ENCODE measurements at regions not wholly inside any gene's neighbourhood (a gene's known extent, or its start where the extent isn't known, plus 50 kb on each side); places are given as distances from the start of the nearest gene placed in this dataset.
"Not testable (repeated sequence)": the region's sequence is repeated elsewhere in the genome, so short reads cannot be mapped to it uniquely, and the experiment has no call there.

DNA sequence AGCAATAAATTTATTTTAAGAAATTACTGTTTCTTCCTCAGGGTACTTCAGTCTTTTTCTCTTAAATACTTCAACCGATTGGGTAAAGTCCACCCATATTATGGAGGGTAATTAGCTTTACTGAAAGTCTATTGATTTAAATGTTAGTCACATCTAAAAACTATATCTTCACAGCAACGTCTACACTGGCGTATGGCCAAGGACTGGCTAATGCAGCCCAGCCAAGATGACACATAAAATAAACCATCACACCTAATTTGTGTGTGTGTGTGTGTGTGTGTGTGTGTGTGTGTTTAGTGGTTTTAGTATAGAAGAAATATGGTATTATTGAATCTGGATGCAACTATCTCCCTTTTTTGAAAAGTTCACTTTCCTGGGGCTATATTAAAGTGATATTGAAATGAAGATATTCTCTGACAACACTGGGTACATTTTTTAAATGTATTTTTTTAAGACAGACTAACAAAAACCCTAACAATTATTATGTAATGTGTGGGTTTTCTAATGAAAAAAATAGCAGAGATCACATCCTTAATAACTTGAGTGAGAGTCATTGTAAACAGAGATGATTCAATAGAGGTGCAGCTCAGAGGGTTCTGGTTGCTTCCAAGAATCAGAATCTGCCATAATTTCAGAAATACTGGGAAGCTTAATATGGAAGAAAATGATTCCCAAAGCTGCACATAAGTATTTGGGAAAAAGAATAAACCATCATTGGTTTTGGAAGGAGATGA is 584.2 kb upstream of the MBL2 start:
- H3K4me3 ChIP-seq (ENCODE audit: low read depth, low read length) = no peak overlapping the region
- TF ChIP-seq, protein P1, sequence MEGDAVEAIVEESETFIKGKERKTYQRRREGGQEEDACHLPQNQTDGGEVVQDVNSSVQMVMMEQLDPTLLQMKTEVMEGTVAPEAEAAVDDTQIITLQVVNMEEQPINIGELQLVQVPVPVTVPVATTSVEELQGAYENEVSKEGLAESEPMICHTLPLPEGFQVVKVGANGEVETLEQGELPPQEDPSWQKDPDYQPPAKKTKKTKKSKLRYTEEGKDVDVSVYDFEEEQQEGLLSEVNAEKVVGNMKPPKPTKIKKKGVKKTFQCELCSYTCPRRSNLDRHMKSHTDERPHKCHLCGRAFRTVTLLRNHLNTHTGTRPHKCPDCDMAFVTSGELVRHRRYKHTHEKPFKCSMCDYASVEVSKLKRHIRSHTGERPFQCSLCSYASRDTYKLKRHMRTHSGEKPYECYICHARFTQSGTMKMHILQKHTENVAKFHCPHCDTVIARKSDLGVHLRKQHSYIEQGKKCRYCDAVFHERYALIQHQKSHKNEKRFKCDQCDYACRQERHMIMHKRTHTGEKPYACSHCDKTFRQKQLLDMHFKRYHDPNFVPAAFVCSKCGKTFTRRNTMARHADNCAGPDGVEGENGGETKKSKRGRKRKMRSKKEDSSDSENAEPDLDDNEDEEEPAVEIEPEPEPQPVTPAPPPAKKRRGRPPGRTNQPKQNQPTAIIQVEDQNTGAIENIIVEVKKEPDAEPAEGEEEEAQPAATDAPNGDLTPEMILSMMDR (IDR thresholded peaks at IDR 0.05; ENCODE audit: low read depth, low read length, missing control alignments) = no peak
- no peak for DNase-seq (ENCODE audit: low read depth)

DNA sequence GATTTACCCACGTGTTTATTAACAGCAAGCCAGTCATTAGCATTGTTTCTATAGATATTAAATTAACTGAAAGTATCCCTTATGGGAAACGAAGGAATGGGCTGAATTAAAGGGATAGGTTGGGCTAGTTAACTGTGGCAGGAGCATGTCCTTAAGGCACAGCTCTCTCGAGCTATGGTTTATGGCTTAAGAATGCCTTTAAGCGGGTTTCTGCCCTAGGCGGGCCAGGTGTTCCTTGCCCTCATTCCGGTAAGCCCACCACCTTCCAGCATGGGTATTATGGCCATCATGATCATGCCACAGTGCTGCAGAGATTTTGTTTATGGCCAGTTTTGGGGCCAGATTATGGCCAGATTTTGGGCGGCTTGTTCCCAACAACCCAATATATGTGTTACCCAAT is 569.9 kb upstream of the MBL2 start:
- DNase-seq (ENCODE audit: low read depth); H3K4me3 ChIP-seq (ENCODE audit: low read depth, low read length): not testable (repeated sequence)

- not testable (repeated sequence) for DNase-seq (ENCODE audit: low read depth); H3K4me3 ChIP-seq (ENCODE audit: low read depth, low read length)
Observed at GRCh38 chr10:53338199-53338598, 565.6 kb upstream of the MBL2 start.

GRCh38 chr10:53335803-53336422 is 563.3 kb upstream of the MBL2 start:
- DNase-seq (ENCODE audit: low read depth); H3K4me3 ChIP-seq (ENCODE audit: low read depth, low read length): not testable (repeated sequence)

GRCh38 chr10:53331460-53331859 is 558.9 kb upstream of the MBL2 start:
- H3K4me3 ChIP-seq (ENCODE audit: low read depth, low read length) = no peak overlapping the region
- TF ChIP-seq, protein P1 (IDR thresholded peaks at IDR 0.05; ENCODE audit: low read depth, low read length, missing control alignments) = no peak
- DNase-seq (ENCODE audit: low read depth) = no peak

- H3K4me3 ChIP-seq (ENCODE audit: low read depth, low read length); DNase-seq (ENCODE audit: low read depth): not testable (repeated sequence)
Observed at GRCh38 chr10:53326401-53327305, 554.1 kb upstream of the MBL2 start.

DNA sequence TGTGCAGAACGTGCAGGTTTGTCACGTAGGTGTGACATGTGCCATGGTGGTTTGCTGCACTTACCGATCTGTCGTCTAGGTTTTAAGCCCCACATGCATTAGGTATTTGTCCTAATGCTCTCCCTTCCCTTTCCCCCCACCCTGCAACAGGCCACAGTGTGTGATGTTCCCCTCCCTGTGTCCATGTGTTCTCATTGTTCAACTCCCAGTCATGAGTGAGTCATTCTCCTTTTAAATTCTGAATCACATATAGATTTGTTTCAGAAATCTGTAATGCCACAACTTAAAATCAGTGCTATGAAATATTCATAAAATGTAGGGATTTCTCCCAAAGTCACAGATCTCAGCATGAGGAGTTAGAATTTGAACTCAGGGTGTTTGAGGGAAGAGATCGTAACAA is 552.5 kb upstream of the MBL2 start:
- DNase-seq (ENCODE audit: low read depth) = no peak
- TF ChIP-seq, protein P1 (IDR thresholded peaks at IDR 0.05; ENCODE audit: low read depth, low read length, missing control alignments) = no peak
- H3K4me3 ChIP-seq (ENCODE audit: low read depth, low read length) = no peak overlapping the region

- no peak for DNase-seq (ENCODE audit: low read depth)
- TF ChIP-seq, protein P1 (IDR thresholded peaks at IDR 0.05; ENCODE audit: low read depth, low read length, missing control alignments) = no peak
- no peak overlapping the region for H3K4me3 ChIP-seq (ENCODE audit: low read depth, low read length)
Observed at GRCh38 chr10:53315709-53316108, 543.1 kb upstream of the MBL2 start.

- DNase-seq (ENCODE audit: low read depth) = no peak
Observed at GRCh38 chr10:53314876-53315275, 542.3 kb upstream of the MBL2 start.

More at GRCh38 chr10:53314876-53315275, 542.3 kb upstream of the MBL2 start:
- TF ChIP-seq, protein P1 (IDR thresholded peaks at IDR 0.05; ENCODE audit: low read depth, low read length, missing control alignments) = no peak
- no peak overlapping the region for H3K4me3 ChIP-seq (ENCODE audit: low read depth, low read length)

Measured in GM12864 (cell line).